ENCODE measurements at regions not wholly inside any gene's neighbourhood (a gene's known extent, or its start where the extent isn't known, plus 50 kb on each side); places are given as distances from the start of the nearest gene placed in this dataset.

GRCh38 chr13:67574320-67575233 lies 344.4 kb upstream of the PCDH9 start:
- intact Hi-C loops (cut with micrococcal nuclease; ENCODE audit: unreplicated experiment) = no loop called here
- no peaks in the 10 kb centered on the region for H3K9me3 ChIP-seq (replicated peaks; ENCODE audit: control insufficient read depth, insufficient read depth, low read length)
- BruUV-seq (replicated peaks) = no TSS peak
- ATAC-seq (no peak), DNase-seq (ENCODE audit: low read depth, low spot score) (no peak), FAIRE-seq (no peak)
- no peaks in the 10 kb centered on the region for H3K27me3 ChIP-seq (replicated peaks in 1 of 2; ENCODE audit: control insufficient read depth in 2 of 2, insufficient read depth in 2 of 2, low read length in 1 of 2)
- no peak overlapping the region for H3K27ac ChIP-seq (ENCODE audit: control insufficient read depth, insufficient read depth)
- H3K9ac ChIP-seq (ENCODE audit: control insufficient read depth, insufficient read depth, low read length) = no peak overlapping the region
- ChIA-PET POLR2A (no interaction called here), RAD21 (ENCODE audit: unreplicated experiment) (no interaction called here), CTCF (no interaction called here), SMC1A (ENCODE audit: uncharacterized antibody, unreplicated experiment) (no interaction called here)
- WGBS (ENCODE audit: insufficient coverage, insufficient replicate concordance, low lambda C conversion rate, missing lambda C conversion rate) = 25% methylated on average over 5 of the region's 5 CpGs
- no peaks in the 10 kb centered on the region for H3K36me3 ChIP-seq (ENCODE audit: control insufficient read depth in 2 of 2, insufficient read depth in 2 of 2, low read length in 1 of 2)
- no peak overlapping the region for H3K4me2 ChIP-seq (ENCODE audit: control insufficient read depth, insufficient read depth)
- no peak overlapping the region for H2AFZ ChIP-seq (ENCODE audit: control insufficient read depth, low read depth, low read length)
- no peaks in the 10 kb centered on the region for H3K79me2 ChIP-seq (ENCODE audit: control insufficient read depth, insufficient read depth, low read length)
- TF ChIP-seq ZNF687 (IDR thresholded peaks at IDR 0.05) (no peak), SREBF1 (IDR thresholded peaks at IDR 0.05; ENCODE audit: low read length) (no peak), IKZF1 (conservative IDR thresholded peaks at IDR 0.05) (no peak), ZNF207 (IDR thresholded peaks at IDR 0.05; ENCODE audit: borderline replicate concordance) (no peak), PBX3 (IDR thresholded peaks at IDR 0.05; ENCODE audit: insufficient replicate concordance, low read depth, low read length) (no peak), RAD51 (IDR thresholded peaks at IDR 0.05) (no peak)
- H4K20me1 ChIP-seq (ENCODE audit: control insufficient read depth, insufficient read depth) = no peaks in the 10 kb centered on the region
- no peaks in the 10 kb centered on the region for H3K4me1 ChIP-seq (ENCODE audit: control insufficient read depth, insufficient read depth, low read length)
- in situ Hi-C loops (cut with MboI) = no loop called here
- H3K4me3 ChIP-seq = no peak overlapping the region
